Spleen (tissue), 11 donors: ENCODE measurements at regions not wholly inside any gene's neighbourhood (a gene's known extent, or its start where the extent isn't known, plus 50 kb on each side); places are given as distances from the start of the nearest gene placed in this dataset.
A peak's percentile ranks its signal among the peaks of the same experiment; 100 is the strongest.

ENCODE experiments used
- DNase-seq: peaks from one replicate; pipeline ENCODE4 v3.0.0-alpha.2; 2020
- H3K27ac ChIP-seq, 8 donors: fragments of 200-600 bp; sonication (generic) in 7 of 8; 1 replicate in 4 of 8; 2 replicates in 4 of 8; pipeline versions ENCODE4 v1.5.0 to v1.8.0; 2016 to 2021; ENCODE audit warnings: inconsistent platforms in 4 of 8, mild to moderate bottlenecking in 4 of 8, moderate library complexity in 1 of 8
- H3K27me3 ChIP-seq, 7 donors: fragments of 200-600 bp; sonication (generic) in 6 of 7; replicated peaks in 1 of 7; 1 replicate in 4 of 7; 2 replicates in 3 of 7; pipeline versions ENCODE4 v1.5.0 to v1.8.0; 2016 to 2021; ENCODE audit warnings: inconsistent platforms in 3 of 7, mild to moderate bottlenecking in 1 of 7
- H3K36me3 ChIP-seq, 6 donors: fragments of 200-600 bp; sonication (generic) in 5 of 6; 1 replicate in 4 of 6; 2 replicates in 2 of 6; pipeline versions ENCODE4 v1.5.0 to v1.8.0; 2016 to 2021; ENCODE audit warnings: inconsistent platforms in 2 of 6
- H3K4me1 ChIP-seq, 6 donors: fragments of 200-600 bp; sonication (generic) in 5 of 6; 1 replicate in 3 of 6; 2 replicates in 3 of 6; pipeline versions ENCODE4 v1.5.0 to v1.8.0; 2016 to 2021; ENCODE audit warnings: inconsistent platforms in 3 of 6
- H3K4me3 ChIP-seq, 8 donors: fragments of 200-600 bp; sonication (generic) in 7 of 8; 1 replicate in 4 of 8; 2 replicates in 4 of 8; pipeline versions ENCODE4 v1.5.0 to v1.8.0; 2016 to 2021; ENCODE audit warnings: inconsistent platforms in 4 of 8, mild to moderate bottlenecking in 4 of 8, moderate library complexity in 2 of 8
- H3K9me3 ChIP-seq, 8 donors: fragments of 200-600 bp; sonication (generic) in 7 of 8; 1 replicate in 4 of 8; 2 replicates in 4 of 8; pipeline versions ENCODE4 v1.5.0 to v1.8.0; 2016 to 2021; ENCODE audit warnings: inconsistent platforms in 4 of 8
- CTCF ChIP-seq, 11 experiments: fragments of 200-600 bp in 7 of 11; fragments of 450-650 bp in 4 of 11; sonication (generic) in 4 of 11; IDR thresholded peaks in 8 of 11; conservative IDR thresholded peaks in 3 of 11; 1 replicate in 7 of 11; 2 replicates in 4 of 11; pipeline versions ENCODE4 v1.4.0 to v1.8.0; 2016 to 2021; ENCODE audit warnings: antibody characterized with exemption in 11 of 11, inconsistent platforms in 4 of 11, mild to moderate bottlenecking in 1 of 11
- POLR2A ChIP-seq, 3 donors: fragments of 450-650 bp; IDR thresholded peaks; one replicate each; pipeline ENCODE4 v1.5.1; 2017; ENCODE audit warnings: antibody characterized with exemption in 3 of 3, mild to moderate bottlenecking in 1 of 3
- POLR2AphosphoS5 ChIP-seq, 3 donors: sonication (generic); formaldehyde crosslinking; IDR thresholded peaks; one replicate each; pipeline ENCODE4 v1.5.1; 2017; ENCODE audit warnings: antibody characterized with exemption in 3 of 3
- WGBS, 5 donors: extraction: QIAGEN DNeasy Blood & Tissue Kit in 3 of 5; methylation state at CpG; one replicate each; pipeline versions ENCODE4 v1.1.5 to v1.1.7; 2013 to 2018; 5-methylcytosine and 5-hydroxymethylcytosine counted together
- intact Hi-C: fragments of 100-400 bp; cut with DNase I; formaldehyde crosslinking; loops from one replicate; pipeline ENCODE4 v1.15.0; 2023; ENCODE audit warnings: low total_unique reads
- donor health status: healthy with polysubstance abuse.
- donor health status: DM: no; HTN: no; CAD: no; lungs with moderate emphysema.
- donor health status: DM: no; HTN: no; CAD: no.
- donor health status: Bipolar disorder and iron deficiency.
- donor health status: healthy.
- donor health status: DM: no; HTN: no; CAD: no.
- donor health status: DM: yes; HTN: yes; CAD: no.

- Histone ChIP-seq H3K4me1 (peaks cover 5 to 39% (median 23%) of the 10 kb centered on the region in 6 donors), H3K36me3 (no peaks in the 10 kb centered on the region), H3K27ac (no peak overlapping the region), H3K4me3 (no peak overlapping the region), H3K27me3 (peaks cover 0 to 20% (median 0%) of the 10 kb centered on the region in 7 donors), H3K9me3 (no peaks in the 10 kb centered on the region)
- intact Hi-C loops: no loop called here
- no peak for DNase-seq
- 33 to 50% (median 37%) methylated on average over 4 of the region's 4 CpGs for WGBS, 5 donors
- TF ChIP-seq POLR2A (IDR thresholded peaks at IDR 0.05) (no peak), CTCF (IDR thresholded peaks at IDR 0.05 in 8 of 11, conservative IDR thresholded peaks at IDR 0.05 in 3 of 11) (no peak), POLR2AphosphoS5 (IDR thresholded peaks at IDR 0.05) (no peak)
These were observed 56.8 kb upstream of the HNRNPU start for GRCh38 chr1:244920911-244921761.

GRCh38 chr1:244919320-244920282 lies 55.3 kb upstream of the HNRNPU start:
- Histone ChIP-seq H3K27ac (peak overlapping the region in 1 of 8 donors; percentile 47), H3K9me3 (no peaks in the 10 kb centered on the region)
- WGBS, 5 donors: 63 to 68% (median 65%) methylated on average over 9 of the region's 9 CpGs

DNA sequence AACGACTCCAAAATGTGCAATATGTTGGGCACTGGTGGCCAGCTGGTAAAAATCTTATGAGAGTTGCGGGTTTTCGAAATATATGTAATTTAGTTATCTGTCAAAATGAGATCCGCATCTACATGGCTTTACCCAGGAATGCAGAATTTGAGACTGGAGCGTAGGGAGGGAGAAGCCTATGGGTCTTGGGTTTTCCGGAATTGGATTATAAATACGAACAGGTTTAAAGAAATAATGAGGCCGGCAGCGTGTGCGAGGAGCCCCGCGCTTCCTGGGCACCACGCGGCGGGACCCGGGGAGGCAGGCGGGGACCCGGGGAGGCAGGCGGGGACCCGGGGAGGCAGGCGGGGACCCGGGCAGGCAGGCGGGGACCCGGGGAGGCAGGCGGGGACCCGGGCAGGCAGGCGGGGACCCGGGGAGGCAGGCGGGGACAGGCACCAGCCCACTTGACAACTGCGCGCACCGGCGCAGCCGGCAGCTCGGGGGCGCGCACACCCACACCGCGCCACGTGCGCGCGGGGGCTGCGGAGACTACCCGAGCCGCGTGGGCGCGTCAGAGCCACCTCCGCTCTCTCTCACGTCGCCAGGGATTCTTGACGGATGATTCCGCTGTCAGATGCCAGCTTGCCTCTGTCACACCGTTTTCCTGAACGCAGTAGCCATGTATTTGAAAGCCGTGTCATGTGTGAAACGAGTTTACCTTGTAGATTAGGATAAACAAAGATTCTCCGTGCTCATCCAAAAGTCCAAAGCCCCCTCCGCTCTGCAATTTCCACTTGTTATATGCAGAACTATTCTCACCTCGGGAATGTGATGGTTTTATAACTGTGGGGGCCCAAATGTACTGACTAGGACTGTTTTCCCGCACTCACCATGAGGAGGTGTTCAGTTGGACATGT lies 54.3 kb upstream of the HNRNPU start:
- intact Hi-C loops: no loop called here
- DNase-seq: peak; percentile 89
- peak overlapping the region in 4 of 8 donors; percentile 6 to 47 (median 31) for H3K27ac ChIP-seq

More at GRCh38 chr1:244919320-244920282, 55.3 kb upstream of the HNRNPU start:
- H3K36me3 ChIP-seq: no peaks in the 10 kb centered on the region
- H3K27me3 ChIP-seq: peaks cover 0 to 20% (median 0%) of the 10 kb centered on the region in 7 donors
- H3K4me3 ChIP-seq: peak overlapping the region; percentile 42 to 71 (median 52)
- peaks cover 5 to 39% (median 23%) of the 10 kb centered on the region in 6 donors for H3K4me1 ChIP-seq
- no peak for TF ChIP-seq POLR2AphosphoS5 (IDR thresholded peaks at IDR 0.05)
- no peak for TF ChIP-seq CTCF (IDR thresholded peaks at IDR 0.05 in 8 of 11, conservative IDR thresholded peaks at IDR 0.05 in 3 of 11)
- TF ChIP-seq POLR2A (IDR thresholded peaks at IDR 0.05): no peak
- no peak for DNase-seq
- intact Hi-C loops: no loop called here

More for the DNA sequence above, 54.3 kb upstream of the HNRNPU start:
- 3 to 6% (median 5%) methylated on average over 40 to 62 of the region's 62 CpGs for WGBS, 5 donors
- peak; percentile 30 to 69 (median 53) for TF ChIP-seq POLR2AphosphoS5 (IDR thresholded peaks at IDR 0.05)
- TF ChIP-seq CTCF (IDR thresholded peaks at IDR 0.05 in 8 of 11, conservative IDR thresholded peaks at IDR 0.05 in 3 of 11): peak in 5 of 11 experiments; percentile 25 to 50 (median 34)
- no peak for TF ChIP-seq POLR2A (IDR thresholded peaks at IDR 0.05)
- Histone ChIP-seq H3K27me3 (peaks cover 0 to 20% (median 0%) of the 10 kb centered on the region in 7 donors), H3K9me3 (no peaks in the 10 kb centered on the region), H3K4me1 (peaks cover 5 to 39% (median 23%) of the 10 kb centered on the region in 6 donors), H3K4me3 (peak overlapping the region; percentile 42 to 71 (median 52)), H3K36me3 (no peaks in the 10 kb centered on the region)
